UCSD-AML1 (cell line): ENCODE measurements at regions not wholly inside any gene's neighbourhood (a gene's known extent, or its start where the extent isn't known, plus 50 kb on each side); places are given as distances from the start of the nearest gene placed in this dataset.
"Not testable (repeated sequence)": the region's sequence is repeated elsewhere in the genome, so short reads cannot be mapped to it uniquely, and the experiment has no call there.

Source experiments
- DNase-seq: peaks from one replicate; lab custom pipeline; 2025; ENCODE audit not compliant: unreplicated experiment; lab: John Stamatoyannopoulos, UW

DNA sequence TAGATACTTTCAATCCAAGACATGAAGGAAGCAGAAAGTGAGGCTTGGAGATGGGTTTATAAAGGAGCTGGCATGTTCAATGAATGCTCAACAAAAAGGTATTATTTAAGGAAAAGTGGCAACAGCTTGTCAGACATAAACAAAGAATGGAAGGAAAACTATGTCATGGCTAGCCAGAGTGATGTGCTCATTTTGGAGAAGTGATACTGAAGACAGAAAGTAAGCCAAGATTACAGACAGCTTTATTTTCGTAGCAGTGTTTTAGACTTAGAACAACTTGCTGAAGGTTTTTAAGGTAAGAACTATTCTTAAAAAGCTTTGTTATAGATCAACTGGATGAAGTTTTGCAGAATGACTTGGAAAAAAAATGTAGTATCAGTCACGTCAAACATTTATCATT is 160.5 kb upstream of the FERD3L start:
- no peak for DNase-seq

DNA sequence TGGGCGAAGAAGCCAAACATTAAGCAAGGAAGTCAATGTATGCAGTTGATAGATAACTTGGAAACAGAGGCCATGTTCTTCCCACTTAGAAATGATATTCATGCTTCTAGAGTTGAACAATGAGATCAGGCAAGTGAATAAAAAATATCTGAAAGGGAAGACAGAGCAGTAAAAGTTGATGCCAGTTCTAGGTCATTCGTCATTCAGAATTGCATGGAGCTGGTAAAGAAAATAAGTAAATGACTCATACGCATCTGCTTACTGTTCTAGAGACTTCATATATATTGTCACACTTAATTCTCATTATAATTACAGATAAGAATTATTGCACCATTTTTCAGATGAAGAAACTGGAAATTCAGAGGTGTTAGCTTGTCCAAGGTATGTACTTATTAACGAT is 158.9 kb upstream of the FERD3L start:
- no peak for DNase-seq

DNA sequence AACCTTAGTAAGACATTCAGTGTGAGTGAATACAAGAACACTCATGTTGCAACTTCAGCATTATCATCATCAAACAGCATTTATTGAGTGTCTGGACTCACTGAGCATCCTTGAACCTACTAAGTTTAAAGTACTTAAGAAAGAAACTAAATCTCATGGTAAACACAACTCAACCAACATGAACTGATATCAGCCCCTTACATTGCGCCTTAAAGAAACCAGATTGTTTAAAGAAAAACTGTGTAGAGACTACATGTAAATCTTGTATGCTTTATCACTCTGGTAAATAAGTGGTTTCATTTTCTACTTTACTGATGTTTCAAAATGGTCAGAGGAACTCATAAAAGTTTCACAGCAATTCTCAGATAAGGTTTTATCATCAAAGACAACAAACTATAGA is 157.5 kb upstream of the FERD3L start:
- no peak for DNase-seq

DNA sequence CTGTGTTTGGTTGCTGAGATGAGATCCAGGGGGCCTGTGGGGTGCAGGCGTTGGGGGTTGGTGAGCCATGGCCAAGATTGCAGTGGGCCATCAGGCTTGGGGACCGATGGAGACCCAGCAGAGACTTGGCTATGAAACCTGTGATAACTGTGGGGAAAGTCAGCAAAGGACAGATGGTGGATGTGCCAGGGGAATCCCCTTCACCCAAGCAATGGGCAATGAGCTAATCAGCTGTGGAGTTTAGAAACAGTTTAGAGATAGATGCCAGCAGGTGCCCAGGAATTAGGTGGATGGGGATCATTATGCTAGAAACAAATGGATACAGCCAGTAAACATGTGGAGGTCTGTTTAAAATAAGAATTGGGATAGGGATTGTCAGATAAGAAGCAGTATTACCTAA is 151.4 kb upstream of the FERD3L start:
- DNase-seq, result no peak

DNA sequence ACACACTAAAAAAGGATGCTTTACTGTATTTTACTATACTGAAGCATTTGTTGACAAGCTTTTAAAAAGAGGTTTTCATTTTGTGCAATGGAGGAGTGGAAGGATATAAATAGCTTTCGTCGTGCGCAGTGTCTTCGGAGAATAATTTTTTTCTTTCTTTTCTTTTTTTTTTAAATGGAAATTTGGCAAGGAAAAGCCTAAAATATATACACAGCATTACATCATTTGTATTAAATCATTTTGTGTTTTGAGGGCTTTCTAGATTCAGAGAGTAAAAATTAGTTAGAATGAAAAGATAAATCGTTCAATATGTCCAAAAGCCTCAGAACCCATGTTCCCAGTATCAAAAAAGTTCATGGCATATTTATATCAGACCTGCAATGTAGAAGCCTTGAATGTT is 150.2 kb upstream of the FERD3L start:
- DNase-seq, result no peak

DNA sequence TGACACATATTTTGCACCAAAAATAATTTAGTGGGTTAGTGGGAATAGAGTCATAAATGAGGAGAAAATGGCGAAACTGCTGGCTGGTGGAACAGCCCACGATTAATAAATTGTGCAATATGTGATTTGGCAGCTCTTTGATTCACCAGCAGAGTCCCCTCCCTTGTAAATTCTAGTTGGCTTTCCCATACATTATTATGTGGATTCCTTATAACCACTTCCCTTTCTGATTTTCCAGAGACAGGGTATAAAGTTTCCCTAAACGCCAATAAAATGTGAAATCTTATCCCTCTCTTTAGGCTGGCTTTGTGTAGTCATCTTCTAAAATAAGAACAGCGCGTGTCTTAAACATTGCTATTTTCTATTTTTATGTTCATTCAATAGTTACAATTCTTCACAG is 149.4 kb upstream of the FERD3L start:
- no peak for DNase-seq

DNA sequence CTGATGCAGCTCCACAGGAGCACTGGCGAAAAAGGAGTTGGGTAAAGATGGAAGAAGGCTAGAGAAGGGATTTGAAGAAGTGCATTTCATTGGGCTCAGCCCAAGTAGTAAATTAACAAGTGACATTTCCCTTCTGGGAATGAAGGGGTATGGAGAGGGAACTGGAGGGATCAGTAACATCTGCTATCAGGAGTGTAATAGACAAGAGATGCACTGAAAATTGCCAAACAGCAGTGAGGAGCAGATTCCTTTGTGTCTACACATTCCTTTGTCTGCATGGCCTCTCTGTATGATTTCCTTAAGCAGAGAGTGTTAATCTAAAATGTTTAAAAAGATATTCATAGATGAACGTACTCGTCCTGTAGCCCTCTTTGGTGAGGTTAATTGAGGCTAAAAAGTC is 148.2 kb upstream of the FERD3L start:
- no peak for DNase-seq

DNA sequence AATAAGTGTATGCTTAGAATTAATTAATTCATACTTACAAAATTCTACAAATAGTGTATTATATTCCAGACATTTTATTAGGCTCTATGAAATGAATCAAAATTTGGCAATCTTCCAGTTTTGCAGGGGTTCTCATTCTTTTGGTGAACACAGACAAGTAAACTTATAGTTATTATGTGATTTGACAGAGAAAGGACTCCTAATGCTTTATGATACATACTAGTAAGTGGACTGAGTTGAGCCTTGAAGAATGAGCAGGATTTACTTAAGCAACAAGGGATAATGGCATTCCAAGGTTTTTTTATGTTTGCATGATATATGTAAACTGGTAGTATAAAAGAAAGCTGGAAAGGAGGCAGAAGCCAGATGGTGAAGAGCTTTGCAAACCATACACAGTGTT is 145.7 kb upstream of the FERD3L start:
- no peak for DNase-seq

DNA sequence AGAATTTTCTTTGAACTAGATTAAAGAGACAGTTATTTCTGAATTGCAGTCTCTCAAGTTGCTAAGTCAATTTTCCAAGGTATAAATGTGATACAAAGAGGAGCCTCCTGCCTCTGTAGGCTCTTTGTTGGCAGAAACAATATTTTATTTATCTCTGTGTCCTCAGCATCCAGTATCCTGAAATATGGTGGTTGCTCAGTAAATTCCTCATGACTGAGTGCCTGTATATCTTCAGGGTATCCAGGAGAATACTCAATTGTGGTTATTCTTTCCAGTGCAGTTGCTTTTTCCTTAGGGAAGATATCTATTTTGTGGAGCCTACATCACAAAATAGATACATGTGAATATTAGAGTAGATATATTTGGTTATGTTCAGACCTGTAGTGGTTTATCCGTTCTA is 144.8 kb upstream of the FERD3L start:
- DNase-seq, result no peak

DNA sequence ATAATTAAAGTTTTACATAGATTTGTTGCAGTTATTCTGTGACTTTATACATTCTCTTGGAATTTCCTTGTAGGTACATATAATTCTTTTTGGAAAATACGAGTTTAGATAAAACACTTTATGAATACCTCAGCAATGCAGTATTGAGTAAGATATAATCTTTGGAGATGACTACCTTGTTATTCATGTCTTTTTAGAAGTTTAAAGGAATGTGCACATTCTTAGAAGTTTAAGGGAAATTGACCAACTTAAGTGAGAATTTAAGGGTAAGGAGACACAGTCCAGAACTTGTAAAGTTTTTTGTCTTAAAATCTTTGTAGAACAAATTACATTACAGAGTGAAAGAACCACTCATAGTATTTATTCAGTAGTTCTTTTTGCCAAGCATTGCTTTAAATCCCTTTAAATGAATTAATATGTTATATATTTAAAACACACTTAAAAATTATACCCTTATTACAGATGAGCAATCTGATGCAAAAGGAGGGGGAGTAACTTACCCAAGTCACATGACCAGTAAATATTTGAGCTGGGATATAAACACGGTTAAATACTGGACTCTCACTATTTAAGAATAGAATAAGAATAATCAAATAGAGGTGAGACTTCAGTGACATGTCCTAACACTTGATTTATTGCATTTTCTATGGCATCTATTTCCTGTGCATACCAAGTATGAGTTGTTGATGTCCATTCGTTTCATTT is 139.5 kb upstream of the FERD3L start:
- DNase-seq, result no peak

DNA sequence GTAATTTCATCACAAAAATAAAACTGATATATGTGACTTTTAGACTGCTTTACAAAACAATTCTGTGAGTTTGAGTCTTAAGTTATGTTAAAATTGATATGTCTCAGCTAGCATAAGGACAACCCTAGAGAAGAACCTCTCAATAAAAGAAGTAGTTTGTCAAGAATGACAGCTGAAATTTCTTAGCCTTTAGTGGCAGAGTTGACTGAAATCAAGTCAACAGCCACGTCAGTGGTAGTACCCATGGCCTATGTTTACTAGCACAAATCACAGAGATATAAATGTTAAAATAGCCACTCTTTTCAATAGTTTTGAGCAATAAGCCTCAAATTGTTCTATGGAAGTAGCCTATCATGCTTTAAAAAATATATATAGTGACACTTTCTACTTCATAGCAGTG is 138.9 kb upstream of the FERD3L start:
- no peak for DNase-seq

DNA sequence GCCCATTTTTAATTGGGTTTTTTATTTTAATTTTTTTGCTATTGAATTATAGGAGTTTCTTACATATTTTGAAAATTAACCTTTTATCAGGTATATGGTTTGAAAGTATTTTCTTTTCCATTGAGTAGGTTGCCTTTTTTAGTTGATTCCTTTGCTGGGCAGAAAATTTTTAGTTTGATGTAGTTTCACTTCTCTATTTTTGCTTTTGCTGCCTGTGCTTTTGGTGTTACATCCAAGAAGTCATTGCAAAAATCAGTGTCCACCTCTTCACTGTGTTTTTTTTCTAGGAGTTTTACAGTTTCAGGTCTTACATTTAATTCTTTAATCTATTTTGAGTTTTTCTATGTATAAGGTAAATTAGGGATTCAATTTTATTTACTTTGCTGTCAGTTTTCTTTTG is 129.8 kb upstream of the FERD3L start:
- no peak for DNase-seq

DNA sequence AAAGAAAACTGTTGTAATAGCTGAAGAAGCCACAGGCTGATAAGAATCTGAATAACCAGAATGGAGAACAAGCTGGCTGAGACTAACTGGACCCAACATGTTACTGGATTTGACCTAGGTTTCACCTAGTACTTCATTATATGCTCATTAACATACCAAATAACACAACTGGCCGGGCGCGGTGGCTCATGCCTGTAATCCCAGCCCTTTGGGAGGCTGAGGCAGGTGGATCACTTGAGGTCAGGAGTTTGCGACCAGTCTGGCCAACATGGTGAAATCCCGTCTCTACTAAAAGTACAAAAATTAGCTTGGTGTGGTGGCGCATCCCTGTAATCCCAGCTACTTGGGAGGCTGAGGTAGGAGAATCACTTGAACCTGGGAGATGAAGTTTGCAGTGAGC is 127.1 kb upstream of the FERD3L start:
- DNase-seq, result not testable (repeated sequence)

DNA sequence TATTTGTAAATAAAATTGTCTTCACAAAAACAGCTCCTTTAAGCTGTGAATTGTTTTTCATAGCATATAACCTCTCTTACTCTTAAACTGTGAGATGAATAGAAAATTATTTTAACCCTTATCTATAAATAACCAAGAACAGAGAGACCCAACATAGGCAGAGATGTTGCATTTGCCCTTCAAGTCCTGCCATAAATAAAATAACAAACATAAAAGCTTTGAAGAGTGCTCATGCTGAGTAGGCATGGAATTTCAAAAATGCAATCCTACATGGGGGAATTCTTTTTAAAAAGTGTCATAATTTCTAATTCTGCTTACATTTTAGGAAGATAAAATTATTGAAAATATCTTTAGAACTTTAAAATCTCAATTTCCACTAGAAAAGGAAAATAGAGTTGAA is 124.1 kb upstream of the FERD3L start:
- no peak for DNase-seq

DNA sequence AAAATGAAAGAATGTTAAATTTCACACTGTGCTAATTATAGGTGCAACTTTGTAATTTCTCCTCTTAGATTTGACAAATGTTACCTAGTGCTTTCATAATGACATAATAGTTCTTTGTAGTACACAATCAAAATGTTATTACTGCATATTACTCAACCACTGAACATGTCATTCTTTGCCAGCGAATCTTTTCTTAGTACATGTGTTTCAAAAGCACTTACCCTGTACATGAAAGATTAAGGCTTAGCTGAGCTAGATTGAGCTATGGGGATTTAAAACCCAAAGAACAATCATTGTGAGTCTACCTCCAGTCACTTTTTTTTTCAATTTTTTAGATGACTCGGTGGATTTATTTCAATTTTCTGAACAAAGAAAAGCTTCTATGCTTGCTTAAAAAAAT is 123.5 kb upstream of the FERD3L start:
- DNase-seq, result no peak

DNA sequence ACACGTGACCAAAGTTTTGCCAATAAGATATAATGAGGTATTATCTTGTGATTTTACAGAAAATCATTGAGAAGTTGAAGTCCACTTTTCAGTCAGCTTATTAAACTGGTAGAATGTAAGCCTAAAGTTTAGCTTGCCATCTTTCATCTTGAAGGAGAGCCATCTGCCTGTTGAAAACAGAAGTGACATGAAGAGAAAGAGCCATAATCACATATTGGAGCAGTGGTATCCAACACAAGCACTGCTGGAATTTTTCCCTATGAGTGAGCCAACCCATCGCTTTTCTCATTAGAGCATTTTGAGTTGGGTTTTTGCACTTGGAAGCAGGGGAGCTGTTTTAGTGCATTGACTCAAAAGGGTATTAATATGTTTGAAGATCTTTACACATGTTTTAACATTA is 117.6 kb upstream of the FERD3L start:
- no peak for DNase-seq

DNA sequence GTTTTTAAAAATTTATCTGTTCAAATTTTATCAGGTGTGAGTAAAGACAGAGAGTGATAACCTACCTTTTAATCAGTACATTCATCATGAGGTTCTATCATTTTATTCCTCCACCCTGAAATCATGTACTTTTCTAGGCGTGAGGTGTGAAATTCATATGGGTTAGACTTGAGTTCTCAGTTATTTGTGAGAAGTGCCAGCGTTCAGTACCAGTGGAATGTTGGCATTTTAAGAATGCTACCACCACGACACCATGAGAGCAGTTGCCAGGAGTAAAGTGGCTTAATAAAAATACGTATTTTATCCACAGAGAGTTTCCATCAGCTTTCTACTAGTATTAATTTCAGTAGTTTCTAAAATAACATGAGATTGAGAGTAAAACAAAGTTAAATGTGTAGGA is 104.1 kb upstream of the FERD3L start:
- no peak for DNase-seq

DNA sequence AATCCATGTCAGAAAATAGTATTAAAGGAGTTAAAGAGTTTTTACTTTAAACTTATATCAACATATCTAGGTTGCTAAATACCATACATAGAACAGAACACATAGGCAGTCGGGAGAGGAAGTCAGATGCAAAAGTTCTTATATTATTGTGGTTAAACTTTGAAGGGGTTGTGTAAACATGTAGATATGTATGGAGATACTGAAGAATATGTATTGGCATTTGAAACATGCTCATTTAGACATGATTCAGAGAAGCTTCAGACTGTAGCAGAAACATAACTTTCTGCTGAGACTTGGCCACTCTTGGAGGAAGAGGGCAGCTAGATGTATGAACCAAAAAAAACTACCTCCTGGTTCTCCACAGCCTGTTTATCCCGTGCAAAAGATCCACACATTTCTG is 103.5 kb upstream of the FERD3L start:
- no peak for DNase-seq

DNA sequence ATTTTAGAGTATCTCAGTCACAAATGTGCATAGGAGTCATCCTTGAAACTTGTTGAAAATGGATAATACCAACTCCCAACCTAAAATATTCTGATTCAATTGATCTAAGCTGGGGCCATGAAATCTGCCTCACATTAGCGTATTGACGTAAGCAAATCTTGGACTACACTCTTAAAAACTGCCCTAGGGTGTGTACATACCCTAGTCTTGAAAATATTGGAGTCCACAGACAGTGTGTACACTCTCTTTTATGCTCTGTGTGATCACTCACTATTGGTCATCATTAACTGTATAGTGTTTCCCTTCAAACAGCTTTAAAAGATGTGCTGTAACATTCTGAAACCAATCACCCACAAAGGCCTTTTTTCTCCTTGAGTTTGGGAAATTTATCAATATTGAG is 102.9 kb upstream of the FERD3L start:
- no peak for DNase-seq

DNA sequence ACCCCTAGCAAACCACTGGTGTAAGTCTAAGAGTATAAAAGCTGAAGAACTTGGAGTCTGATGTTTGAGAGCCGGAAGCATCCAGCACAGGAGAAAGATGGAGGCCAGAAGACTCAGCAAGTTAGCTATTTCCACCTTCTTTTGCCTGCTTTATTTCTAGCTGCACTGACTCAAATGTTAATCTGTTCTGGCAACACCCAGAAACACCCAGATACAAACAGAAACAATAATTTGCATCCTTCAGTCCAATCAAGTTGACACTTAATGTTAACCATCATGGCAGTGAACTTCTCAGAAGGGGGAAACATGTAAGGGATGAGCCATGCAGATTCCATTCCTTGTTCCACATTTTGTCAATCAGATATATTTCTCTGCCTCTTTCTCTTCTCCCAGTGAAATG is 101.8 kb upstream of the FERD3L start:
- no peak for DNase-seq

DNA sequence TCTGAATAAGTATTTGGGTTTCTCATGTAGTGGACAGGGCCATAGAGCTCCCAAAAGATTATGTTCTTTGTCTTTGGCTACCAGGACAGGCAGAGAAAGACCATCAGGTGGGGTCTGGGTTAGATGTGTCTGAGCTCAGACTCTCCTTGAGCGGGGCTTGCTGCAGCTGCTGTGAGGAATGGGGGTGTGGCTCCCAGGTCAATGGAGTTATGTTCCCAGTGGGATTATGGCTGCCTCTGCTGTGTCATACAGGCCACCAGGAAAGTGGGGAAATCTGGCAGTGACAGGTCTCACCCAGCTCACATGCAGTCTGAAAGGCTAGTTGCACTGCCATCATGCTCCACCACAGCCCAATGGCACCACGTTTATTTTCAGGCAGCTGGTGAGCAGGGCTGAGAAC is 97.0 kb upstream of the FERD3L start:
- no peak for DNase-seq

DNA sequence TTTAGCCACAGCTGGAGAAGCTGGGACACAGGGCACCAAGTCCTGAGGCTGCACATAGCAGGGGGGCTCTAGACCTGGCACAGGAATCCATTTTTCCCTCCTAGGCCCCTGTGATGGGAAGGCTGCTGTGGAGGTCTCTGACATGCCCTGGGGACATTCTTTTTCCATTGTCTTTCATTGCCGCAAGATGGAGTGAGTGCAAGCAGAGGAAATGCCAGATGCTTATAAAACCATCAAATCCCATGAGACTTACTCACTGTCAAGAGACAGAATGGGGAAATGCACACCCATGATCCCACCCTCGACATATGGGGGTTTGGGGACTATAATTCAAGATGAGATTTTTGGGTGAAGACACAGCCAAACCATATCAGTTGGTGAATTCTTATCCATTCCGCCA is 94.7 kb upstream of the FERD3L start:
- DNase-seq, result no peak

DNA sequence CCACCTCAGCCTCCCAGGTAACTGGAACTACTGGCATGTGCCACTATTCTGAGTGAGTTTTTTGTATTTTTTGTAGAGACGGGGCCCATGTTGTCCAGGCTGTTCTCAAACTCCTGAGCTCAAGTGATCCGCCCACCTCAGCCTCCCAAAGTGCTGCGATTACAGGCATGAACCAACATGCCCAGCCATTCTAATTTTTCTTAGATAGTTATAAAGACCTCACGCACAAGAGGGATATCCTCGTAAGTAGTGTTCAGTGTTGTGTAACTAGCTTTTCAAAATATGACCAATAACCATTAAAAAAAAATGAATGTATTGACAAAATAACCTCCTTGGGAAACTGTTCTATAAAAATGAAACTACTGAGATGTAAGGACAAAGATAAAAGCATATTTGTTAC is 90.5 kb upstream of the FERD3L start:
- DNase-seq, result no peak

DNA sequence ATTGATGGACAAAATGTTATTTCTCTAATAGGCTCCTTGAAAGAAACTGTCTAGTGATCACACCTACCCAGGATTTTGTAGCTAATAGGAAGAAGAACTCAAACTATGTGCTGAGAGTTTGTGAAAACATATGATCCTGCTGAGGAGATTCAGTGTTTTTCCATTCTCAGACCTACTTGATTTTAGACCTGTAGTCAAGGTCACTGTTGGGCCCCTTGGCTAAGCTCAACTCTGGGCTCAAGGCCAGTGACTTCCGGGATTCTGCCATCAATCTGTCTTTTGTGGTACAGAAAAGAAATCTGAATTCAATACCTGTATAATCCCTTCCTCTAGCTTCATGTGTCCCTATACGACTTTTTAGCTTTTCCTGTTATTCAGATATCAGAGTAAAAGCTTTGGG is 79.7 kb upstream of the FERD3L start:
- DNase-seq, result no peak
